Natural killer cell (primary cell): ENCODE measurements at regions not wholly inside any gene's neighbourhood (a gene's known extent, or its start where the extent isn't known, plus 50 kb on each side); places are given as distances from the start of the nearest gene placed in this dataset.
A peak's percentile ranks its signal among the peaks of the same experiment; 100 is the strongest.

Experiments
- ATAC-seq, 3 donors: fragments of 150-1000 bp in 2 of 3; fragments of 200-7000 bp in 1 of 3; cut with Tn5 transposase; 1 replicate in 1 of 3; 2 replicates in 2 of 3; pipeline ENCODE4 v1.10.0; 2021; ENCODE audit warnings: mild to moderate bottlenecking in 2 of 3, moderate library complexity in 2 of 3
- DNase-seq, 2 donors: peaks; one replicate each; pipeline versions ENCODE4 v3.0.0 to v3.0.0-alpha.2; 2013 to 2021; ENCODE audit warnings: mixed read lengths in 1 of 2
- H3K27ac ChIP-seq: one replicate; pipeline ENCODE4 v1.5.1; 2013; ENCODE audit warnings: mild to moderate bottlenecking, low read length
- H3K27me3 ChIP-seq: one replicate; pipeline ENCODE4 v1.6.1; 2013; ENCODE audit warnings: low read length; ENCODE audit not compliant: control insufficient read depth, insufficient read depth
- H3K36me3 ChIP-seq: one replicate; pipeline ENCODE4 v1.6.1; 2013; ENCODE audit warnings: low read length; ENCODE audit not compliant: control insufficient read depth, insufficient read depth
- H3K4me1 ChIP-seq: one replicate; pipeline ENCODE4 v1.6.1; 2013; ENCODE audit warnings: low read length; ENCODE audit not compliant: control insufficient read depth, insufficient read depth
- H3K4me3 ChIP-seq: one replicate; pipeline ENCODE4 v1.5.1; 2013; ENCODE audit warnings: low read length
- H3K9me3 ChIP-seq: one replicate; pipeline ENCODE4 v1.6.1; 2013; ENCODE audit warnings: low read length; ENCODE audit not compliant: control insufficient read depth, insufficient read depth
- H3K27ac Mint-ChIP-seq, 2 donors: one replicate each; pipeline ENCODE4 v1.8.0; 2022; ENCODE audit warnings: mild to moderate bottlenecking in 2 of 2, mixed read lengths in 2 of 2, moderate library complexity in 1 of 2
- H3K27me3 Mint-ChIP-seq, 2 donors: one replicate each; pipeline ENCODE4 v1.8.0; 2022; ENCODE audit warnings: low read depth in 2 of 2, mixed read lengths in 2 of 2
- H3K36me3 Mint-ChIP-seq: one replicate; pipeline ENCODE4 v1.8.0; 2022; ENCODE audit warnings: mixed read lengths
- H3K4me1 Mint-ChIP-seq, 2 donors: one replicate each; pipeline ENCODE4 v1.8.0; 2022; ENCODE audit warnings: mixed read lengths in 2 of 2
- H3K4me3 Mint-ChIP-seq: one replicate; pipeline ENCODE4 v1.8.0; 2022; ENCODE audit warnings: mild to moderate bottlenecking, moderate library complexity, mixed read lengths
- H3K9me3 Mint-ChIP-seq, 2 donors: one replicate each; pipeline ENCODE4 v1.8.0; 2022; ENCODE audit warnings: mixed read lengths in 2 of 2
- WGBS: methylation state at CpG from one replicate; pipeline ENCODE4 v1.1.7; 2013; ENCODE audit warnings: missing lambda C conversion rate; ENCODE audit not compliant: insufficient coverage; 5-methylcytosine and 5-hydroxymethylcytosine counted together
- intact Hi-C: fragments of 100-400 bp; cut with micrococcal nuclease; formaldehyde crosslinking; loops from one replicate; pipeline ENCODE4 v1.14.2; 2022
- TF ChIP-seq, protein P1 (sequence below): fragments of 200-600 bp; IDR thresholded peaks from one replicate; pipeline ENCODE4 v1.8.0; 2022; ENCODE audit warnings: antibody characterized with exemption

DNA sequence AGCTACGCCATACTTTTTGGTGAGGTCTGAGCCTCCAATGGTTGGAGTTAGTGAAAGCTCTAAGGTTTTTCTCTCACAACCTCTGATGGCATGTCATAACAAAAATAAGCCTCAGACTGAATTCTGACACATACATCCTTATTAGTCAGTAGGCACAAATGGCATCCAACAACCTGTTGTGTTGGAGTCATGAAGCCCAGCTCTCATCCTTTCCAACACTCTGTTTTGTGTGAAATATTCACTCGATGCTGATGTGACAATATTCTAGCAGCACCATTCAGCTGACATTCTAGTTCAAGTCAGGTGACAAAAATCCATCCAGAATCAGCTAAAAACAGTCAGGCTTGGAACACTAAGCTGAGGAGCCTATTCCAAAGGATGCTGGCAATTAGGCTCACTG is 603.2 kb upstream of the ID2 start:
- peaks cover 18% of the 10 kb centered on the region for H3K36me3 Mint-ChIP-seq
- WGBS: 100% methylated on average over 1 of the region's 2 CpGs
- peak overlapping the region; percentile 62 for H3K4me3 Mint-ChIP-seq
- ATAC-seq (no peak), DNase-seq (no peak)
- H3K36me3 ChIP-seq: no peaks in the 10 kb centered on the region
- H3K4me1 ChIP-seq: peaks cover 20% of the 10 kb centered on the region
- H3K27ac Mint-ChIP-seq: peak overlapping the region; percentile 73 to 80
- intact Hi-C loops: no loop called here
- H3K27ac ChIP-seq: no peak overlapping the region
- peaks cover 0 to 8% of the 10 kb centered on the region in 2 donors for H3K9me3 Mint-ChIP-seq
- peaks cover 3% of the 10 kb centered on the region for H3K9me3 ChIP-seq
- no peaks in the 10 kb centered on the region for H3K27me3 ChIP-seq
- peaks cover 33 to 44% of the 10 kb centered on the region in 2 donors for H3K4me1 Mint-ChIP-seq
- H3K27me3 Mint-ChIP-seq: no peaks in the 10 kb centered on the region
- TF ChIP-seq, protein P1, sequence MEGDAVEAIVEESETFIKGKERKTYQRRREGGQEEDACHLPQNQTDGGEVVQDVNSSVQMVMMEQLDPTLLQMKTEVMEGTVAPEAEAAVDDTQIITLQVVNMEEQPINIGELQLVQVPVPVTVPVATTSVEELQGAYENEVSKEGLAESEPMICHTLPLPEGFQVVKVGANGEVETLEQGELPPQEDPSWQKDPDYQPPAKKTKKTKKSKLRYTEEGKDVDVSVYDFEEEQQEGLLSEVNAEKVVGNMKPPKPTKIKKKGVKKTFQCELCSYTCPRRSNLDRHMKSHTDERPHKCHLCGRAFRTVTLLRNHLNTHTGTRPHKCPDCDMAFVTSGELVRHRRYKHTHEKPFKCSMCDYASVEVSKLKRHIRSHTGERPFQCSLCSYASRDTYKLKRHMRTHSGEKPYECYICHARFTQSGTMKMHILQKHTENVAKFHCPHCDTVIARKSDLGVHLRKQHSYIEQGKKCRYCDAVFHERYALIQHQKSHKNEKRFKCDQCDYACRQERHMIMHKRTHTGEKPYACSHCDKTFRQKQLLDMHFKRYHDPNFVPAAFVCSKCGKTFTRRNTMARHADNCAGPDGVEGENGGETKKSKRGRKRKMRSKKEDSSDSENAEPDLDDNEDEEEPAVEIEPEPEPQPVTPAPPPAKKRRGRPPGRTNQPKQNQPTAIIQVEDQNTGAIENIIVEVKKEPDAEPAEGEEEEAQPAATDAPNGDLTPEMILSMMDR: no peak
- H3K4me3 ChIP-seq: no peak overlapping the region

DNA sequence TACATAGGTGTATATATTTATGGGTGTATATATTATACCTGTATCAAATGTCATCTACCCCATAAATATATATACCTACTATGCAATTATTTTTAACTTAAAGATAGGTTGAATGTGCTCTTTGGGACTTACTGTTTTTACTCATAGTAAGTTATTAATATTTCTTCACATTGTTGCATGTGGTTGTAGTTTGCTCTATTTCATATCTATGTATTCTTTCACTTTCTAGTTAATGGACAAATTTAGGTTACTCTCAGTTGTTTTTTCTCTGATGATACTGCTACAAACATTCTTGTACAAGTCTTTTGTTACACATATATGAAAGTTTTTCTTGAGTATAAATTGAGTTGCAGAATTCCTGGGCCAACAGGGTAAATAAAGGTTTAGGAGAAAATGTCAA is 601.8 kb upstream of the ID2 start:
- Mint-ChIP-seq H3K27ac (no peak overlapping the region), H3K36me3 (peaks cover 18% of the 10 kb centered on the region), H3K27me3 (no peaks in the 10 kb centered on the region), H3K4me1 (peaks cover 32 to 44% of the 10 kb centered on the region in 2 donors), H3K4me3 (no peak overlapping the region), H3K9me3 (peaks cover 0 to 8% of the 10 kb centered on the region in 2 donors)
- Histone ChIP-seq H3K27ac (no peak overlapping the region), H3K9me3 (peaks cover 3% of the 10 kb centered on the region), H3K27me3 (no peaks in the 10 kb centered on the region), H3K4me3 (no peak overlapping the region), H3K4me1 (peaks cover 19% of the 10 kb centered on the region), H3K36me3 (no peaks in the 10 kb centered on the region)
- intact Hi-C loops: no loop called here
- TF ChIP-seq, protein P1: no peak
- DNase-seq: no peak
- ATAC-seq: no peak

DNA sequence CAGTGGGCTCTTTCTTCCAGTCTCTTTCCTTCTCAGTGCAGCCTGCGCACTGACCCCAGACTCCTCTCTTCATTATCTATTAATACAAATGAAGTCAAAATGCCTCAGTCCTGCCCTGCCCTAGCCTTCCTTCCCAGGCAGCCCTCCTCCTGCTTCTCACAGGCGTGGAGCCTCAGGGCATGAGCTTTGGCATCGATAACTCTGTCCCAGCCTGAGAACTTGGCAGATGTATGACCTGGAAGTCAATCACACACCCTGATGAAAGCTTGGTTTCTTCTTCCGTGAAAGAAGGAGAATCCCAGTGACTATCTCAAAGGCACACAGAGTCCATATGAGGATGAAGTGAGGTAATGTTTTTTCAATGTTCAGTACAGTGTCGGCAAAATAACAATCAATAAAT is 600.7 kb upstream of the ID2 start:
- Mint-ChIP-seq H3K27me3 (no peaks in the 10 kb centered on the region), H3K36me3 (peaks cover 18% of the 10 kb centered on the region), H3K4me3 (no peak overlapping the region), H3K27ac (no peak overlapping the region), H3K4me1 (peaks cover 21 to 34% of the 10 kb centered on the region in 2 donors), H3K9me3 (peaks cover 0 to 8% of the 10 kb centered on the region in 2 donors)
- WGBS: 97% methylated on average over 5 of the region's 5 CpGs
- TF ChIP-seq, protein P1: no peak
- H3K36me3 ChIP-seq: no peaks in the 10 kb centered on the region
- no peaks in the 10 kb centered on the region for H3K27me3 ChIP-seq
- no peak overlapping the region for H3K4me3 ChIP-seq
- H3K27ac ChIP-seq: no peak overlapping the region
- H3K4me1 ChIP-seq: peaks cover 8% of the 10 kb centered on the region
- DNase-seq: no peak
- H3K9me3 ChIP-seq: peaks cover 3% of the 10 kb centered on the region
- intact Hi-C loops: no loop called here
- ATAC-seq: no peak

DNA sequence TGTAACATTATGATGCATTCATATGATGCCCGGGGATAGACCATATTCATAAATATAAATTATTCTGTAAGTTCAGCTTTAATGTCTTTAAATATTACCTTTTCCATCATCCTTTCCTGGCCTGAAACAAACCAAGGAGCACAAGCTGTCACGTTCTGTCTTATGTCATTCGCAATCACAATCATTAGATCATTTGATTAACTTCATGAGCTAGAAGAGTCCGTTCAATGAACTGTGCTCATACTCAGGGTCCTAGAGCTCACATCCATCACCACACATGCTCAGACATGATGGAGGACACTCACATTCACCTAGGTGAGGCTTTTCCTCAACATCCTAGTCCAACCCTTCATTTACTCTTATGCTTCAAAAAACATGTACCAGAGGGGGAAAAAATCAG is 599.0 kb upstream of the ID2 start:
- Histone ChIP-seq H3K4me1 (no peaks in the 10 kb centered on the region), H3K4me3 (no peak overlapping the region), H3K27me3 (no peaks in the 10 kb centered on the region), H3K9me3 (no peaks in the 10 kb centered on the region), H3K36me3 (no peaks in the 10 kb centered on the region), H3K27ac (no peak overlapping the region)
- Mint-ChIP-seq H3K9me3 (peaks cover 0 to 4% of the 10 kb centered on the region in 2 donors), H3K27me3 (no peaks in the 10 kb centered on the region), H3K4me1 (peaks cover 8 to 20% of the 10 kb centered on the region in 2 donors), H3K4me3 (no peak overlapping the region), H3K36me3 (peaks cover 8% of the 10 kb centered on the region), H3K27ac (no peak overlapping the region)
- 97% methylated on average over 3 of the region's 4 CpGs for WGBS
- intact Hi-C loops: no loop called here
- TF ChIP-seq, protein P1: no peak
- ATAC-seq (no peak), DNase-seq (no peak)
